GM12865 (cell line): ENCODE measurements at regions not wholly inside any gene's neighbourhood (a gene's known extent, or its start where the extent isn't known, plus 50 kb on each side); places are given as distances from the start of the nearest gene placed in this dataset.

Experiments used
- DNase-seq: peaks from one replicate; pipeline ENCODE4 v3.0.0; 2010; ENCODE audit warnings: low read depth
- H3K4me3 ChIP-seq: 2 replicates; pipeline ENCODE4 v1.5.1; 2011; ENCODE audit warnings: mild to moderate bottlenecking, low read depth, low read length, control low read depth
- CTCF ChIP-seq: IDR thresholded peaks from 2 replicates; pipeline ENCODE4 v1.5.1; 2011; ENCODE audit warnings: low read length, control low read depth, low read depth, inconsistent platforms; ENCODE audit not compliant: insufficient read depth; ENCODE audit errors: missing control alignments

GRCh38 chr5:167451076-167451475 is 840.4 kb upstream of the WWC1 start:
- TF ChIP-seq CTCF, result no peak
- H3K4me3 ChIP-seq, result no peak overlapping the region
- DNase-seq, result peak; percentile 29

- DNase-seq, result no peak
- TF ChIP-seq CTCF, result no peak
- no peak overlapping the region for H3K4me3 ChIP-seq
Observed at GRCh38 chr5:167452136-167452535, 839.3 kb upstream of the WWC1 start.

- no peak for TF ChIP-seq CTCF
- no peak for DNase-seq
- H3K4me3 ChIP-seq, result no peak overlapping the region
Observed at GRCh38 chr5:167453246-167454030, 838.0 kb upstream of the WWC1 start.

- DNase-seq, result no peak
- TF ChIP-seq CTCF, result no peak
- no peak overlapping the region for H3K4me3 ChIP-seq
Observed at GRCh38 chr5:167458412-167458811, 833.0 kb upstream of the WWC1 start.

GRCh38 chr5:167460449-167461020 is 830.9 kb upstream of the WWC1 start:
- DNase-seq, result peak; percentile 25
- no peak overlapping the region for H3K4me3 ChIP-seq
- TF ChIP-seq CTCF, result no peak

GRCh38 chr5:167463939-167464338 is 827.5 kb upstream of the WWC1 start:
- no peak for TF ChIP-seq CTCF
- DNase-seq, result no peak
- H3K4me3 ChIP-seq, result no peak overlapping the region
